ENCODE measurements at regions not wholly inside any gene's neighbourhood (a gene's known extent, or its start where the extent isn't known, plus 50 kb on each side); places are given as distances from the start of the nearest gene placed in this dataset.

GRCh38 chr1:4095433-4095971 lies 195.4 kb upstream of the C1orf174 start:
- Histone ChIP-seq H3K79me2 (ENCODE audit: insufficient read depth, low read length) (no peaks in the 10 kb centered on the region), H3K4me1 (ENCODE audit: insufficient read depth, low read length) (no peaks in the 10 kb centered on the region), H3K36me3 (ENCODE audit: insufficient read depth, low read length) (no peaks in the 10 kb centered on the region), H3K4me2 (ENCODE audit: insufficient read depth, low read length) (no peak overlapping the region), H2AFZ (ENCODE audit: low read depth, low read length) (no peak overlapping the region), H3K9me3 (ENCODE audit: insufficient read depth, low read length, severe bottlenecking) (peaks cover 12% of the 10 kb centered on the region), H3K27me3 (ENCODE audit: insufficient read depth, low read length, poor library complexity) (no peaks in the 10 kb centered on the region), H3K4me3 (ENCODE audit: low read depth in 1 of 2, low read length in 2 of 2) (no peak overlapping the region), H3K9ac (ENCODE audit: low read depth, low read length) (no peak overlapping the region), H4K20me1 (ENCODE audit: insufficient read depth, low read length) (no peaks in the 10 kb centered on the region), H3K27ac (ENCODE audit: low read length) (no peak overlapping the region)
- no peak for TF ChIP-seq EZH2 (IDR thresholded peaks at IDR 0.05; ENCODE audit: borderline replicate concordance, low read depth, low read length, severe bottlenecking)
- TF ChIP-seq CTCF (IDR thresholded peaks at IDR 0.05; ENCODE audit: borderline replicate concordance, extremely low read depth, low read length, poor library complexity, severe bottlenecking) = no peak
- DNase-seq (no peak), ATAC-seq (ENCODE audit: insufficient read depth, low read depth) (no peak)

- ATAC-seq (ENCODE audit: insufficient read depth, low read depth) (no peak), DNase-seq (no peak)
- H3K79me2 ChIP-seq (ENCODE audit: insufficient read depth, low read length) = no peaks in the 10 kb centered on the region
- no peaks in the 10 kb centered on the region for H3K36me3 ChIP-seq (ENCODE audit: insufficient read depth, low read length)
- H3K27me3 ChIP-seq (ENCODE audit: insufficient read depth, low read length, poor library complexity) = no peaks in the 10 kb centered on the region
- H3K9me3 ChIP-seq (ENCODE audit: insufficient read depth, low read length, severe bottlenecking) = no peaks in the 10 kb centered on the region
- H2AFZ ChIP-seq (ENCODE audit: low read depth, low read length) = no peak overlapping the region
- H3K9ac ChIP-seq (ENCODE audit: low read depth, low read length) = no peak overlapping the region
- H3K4me2 ChIP-seq (ENCODE audit: insufficient read depth, low read length) = no peak overlapping the region
- TF ChIP-seq CTCF (IDR thresholded peaks at IDR 0.05; ENCODE audit: borderline replicate concordance, extremely low read depth, low read length, poor library complexity, severe bottlenecking) = no peak
- no peak for TF ChIP-seq EZH2 (IDR thresholded peaks at IDR 0.05; ENCODE audit: borderline replicate concordance, low read depth, low read length, severe bottlenecking)
- no peak overlapping the region for H3K27ac ChIP-seq (ENCODE audit: low read length)
- H3K4me3 ChIP-seq (ENCODE audit: low read depth in 1 of 2, low read length in 2 of 2) = no peak overlapping the region
- H4K20me1 ChIP-seq (ENCODE audit: insufficient read depth, low read length) = no peaks in the 10 kb centered on the region
- no peaks in the 10 kb centered on the region for H3K4me1 ChIP-seq (ENCODE audit: insufficient read depth, low read length)
These were observed 201.5 kb upstream of the C1orf174 start for GRCh38 chr1:4101459-4102161.

- DNase-seq (no peak), ATAC-seq (ENCODE audit: insufficient read depth, low read depth) (no peak)
- Histone ChIP-seq H3K9me3 (ENCODE audit: insufficient read depth, low read length, severe bottlenecking) (no peaks in the 10 kb centered on the region), H2AFZ (ENCODE audit: low read depth, low read length) (no peak overlapping the region), H3K79me2 (ENCODE audit: insufficient read depth, low read length) (no peaks in the 10 kb centered on the region), H3K27ac (ENCODE audit: low read length) (no peak overlapping the region), H3K9ac (ENCODE audit: low read depth, low read length) (no peak overlapping the region), H3K4me2 (ENCODE audit: insufficient read depth, low read length) (no peak overlapping the region), H4K20me1 (ENCODE audit: insufficient read depth, low read length) (no peaks in the 10 kb centered on the region), H3K4me3 (ENCODE audit: low read depth in 1 of 2, low read length in 2 of 2) (no peak overlapping the region), H3K4me1 (ENCODE audit: insufficient read depth, low read length) (no peaks in the 10 kb centered on the region), H3K27me3 (ENCODE audit: insufficient read depth, low read length, poor library complexity) (no peaks in the 10 kb centered on the region), H3K36me3 (ENCODE audit: insufficient read depth, low read length) (no peaks in the 10 kb centered on the region)
- TF ChIP-seq EZH2 (IDR thresholded peaks at IDR 0.05; ENCODE audit: borderline replicate concordance, low read depth, low read length, severe bottlenecking) (no peak), CTCF (IDR thresholded peaks at IDR 0.05; ENCODE audit: borderline replicate concordance, extremely low read depth, low read length, poor library complexity, severe bottlenecking) (no peak)
These were observed 205.3 kb upstream of the C1orf174 start for GRCh38 chr1:4105300-4105880.

All from DND-41 (cell line).